NCI-H345 treated with DMSO at 0.1 percent for 48 hours (cell line): ENCODE measurements at regions not wholly inside any gene's neighbourhood (a gene's known extent, or its start where the extent isn't known, plus 50 kb on each side); places are given as distances from the start of the nearest gene placed in this dataset.

Source experiments
- DNase-seq: peaks from one replicate; lab custom pipeline; 2025; ENCODE audit not compliant: unreplicated experiment; lab: John Stamatoyannopoulos, UW

DNA sequence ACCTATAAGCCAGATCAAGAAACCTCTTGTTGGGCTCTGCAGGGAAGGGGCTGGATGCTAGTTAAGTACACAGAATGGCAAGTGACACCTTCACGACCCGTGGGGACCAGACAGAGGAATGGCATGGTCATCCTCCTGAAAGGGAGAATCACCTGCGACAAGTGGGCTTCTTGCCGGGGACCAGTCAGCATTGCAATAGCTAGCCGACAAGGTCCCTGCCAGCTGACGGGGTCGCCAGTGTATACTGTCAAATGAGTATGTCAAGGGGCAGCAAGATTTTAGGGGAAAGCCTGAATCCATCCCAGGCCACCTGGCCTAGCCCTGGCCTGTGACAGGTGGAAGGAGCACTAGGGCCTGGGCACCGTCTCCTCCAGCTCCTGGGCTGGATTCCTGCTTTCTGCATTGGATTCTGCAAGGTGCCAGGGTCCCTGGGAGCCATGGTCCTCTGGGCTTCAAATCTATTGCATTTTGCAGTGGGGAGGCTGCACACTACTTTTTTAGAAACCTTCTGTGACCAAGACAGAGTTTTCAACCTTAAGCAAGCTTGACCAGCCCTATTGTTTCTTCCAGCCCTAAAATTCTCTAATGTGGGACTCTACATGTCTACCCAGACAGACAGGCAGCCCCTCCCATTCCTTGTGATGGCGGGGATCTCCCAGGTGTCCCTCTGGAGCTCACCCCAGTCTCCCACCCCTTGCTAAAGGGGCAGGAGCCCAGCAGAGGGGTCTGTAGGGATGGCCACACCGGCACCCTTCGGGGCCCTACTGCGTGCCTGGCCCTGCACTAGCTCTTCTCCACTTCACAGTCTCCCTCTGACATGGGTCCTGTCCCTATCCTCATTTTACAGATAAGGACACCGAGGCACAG lies 178.5 kb downstream of the GLI2 start:
- no peak for DNase-seq

DNA sequence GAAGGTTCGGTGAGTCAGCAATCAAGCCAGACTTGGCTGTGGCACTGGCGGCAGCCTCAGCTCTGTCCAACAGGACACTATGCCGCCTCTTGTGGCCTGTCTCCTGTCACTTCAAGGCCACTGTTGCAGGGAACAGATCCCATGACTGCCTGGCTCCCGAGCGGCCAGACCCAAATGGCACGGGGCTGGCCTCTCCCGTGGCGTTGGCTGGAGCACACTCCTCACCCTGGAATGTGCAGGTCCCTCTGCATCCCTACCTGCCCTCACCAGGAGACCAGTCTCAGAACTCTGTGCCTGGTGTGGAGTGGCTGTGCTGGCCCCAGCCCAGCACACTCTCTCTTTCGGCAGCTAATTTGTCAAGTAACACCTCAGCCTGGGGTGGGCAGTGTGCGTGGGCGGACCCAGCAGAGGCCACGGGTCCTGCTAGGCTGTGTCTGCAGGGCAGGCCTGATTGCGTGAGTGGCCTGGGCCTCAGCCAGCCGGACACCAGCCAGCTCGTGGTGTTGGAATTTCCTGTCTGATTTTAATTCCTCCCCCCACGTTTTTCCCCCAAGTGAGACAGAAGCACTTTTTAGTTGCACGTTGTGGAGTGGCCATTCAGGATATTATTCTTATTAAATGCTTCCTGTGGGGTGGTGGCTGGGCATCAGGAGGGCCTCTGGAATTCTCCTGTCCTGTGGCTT lies 179.3 kb downstream of the GLI2 start:
- no peak for DNase-seq

DNA sequence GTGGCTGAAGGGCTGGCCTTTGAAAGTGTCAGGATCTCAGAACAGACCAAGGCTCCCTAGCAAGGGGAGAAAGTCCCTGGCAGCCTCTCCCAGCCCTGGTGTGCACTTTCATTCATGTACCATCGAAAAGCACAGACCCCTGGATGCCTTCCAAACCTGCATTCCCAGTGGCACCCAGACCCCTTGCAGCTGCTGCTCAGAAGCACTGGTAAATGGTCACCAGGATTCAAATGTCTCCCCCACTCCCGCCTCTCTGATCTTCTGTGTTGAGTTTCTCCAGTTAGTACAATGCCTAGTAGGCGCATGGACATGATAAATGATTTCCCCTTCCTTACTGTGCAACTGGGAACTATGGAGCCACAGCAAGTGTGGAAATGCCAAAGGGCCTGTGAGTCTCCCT lies 180.0 kb downstream of the GLI2 start:
- no peak for DNase-seq

DNA sequence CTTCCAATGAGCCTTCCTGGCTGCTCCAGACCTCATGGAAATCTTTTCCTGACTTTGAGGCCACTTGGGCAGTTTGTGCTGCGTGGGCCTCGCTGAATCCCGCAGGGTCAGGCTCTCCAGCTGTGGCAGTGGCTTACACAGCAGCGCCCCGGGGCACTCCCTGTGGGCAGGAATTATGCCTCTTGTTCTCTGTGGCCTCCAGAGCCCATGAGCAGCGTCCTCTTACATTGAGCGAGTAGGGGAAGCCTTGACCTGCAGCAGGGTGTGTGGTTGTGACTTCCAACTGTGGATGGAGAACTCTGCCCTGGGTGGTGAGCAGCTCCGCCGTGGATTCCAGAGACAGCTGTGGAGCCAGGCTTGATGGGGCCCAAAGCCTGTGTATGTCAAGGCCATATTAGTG lies 180.8 kb downstream of the GLI2 start:
- no peak for DNase-seq

DNA sequence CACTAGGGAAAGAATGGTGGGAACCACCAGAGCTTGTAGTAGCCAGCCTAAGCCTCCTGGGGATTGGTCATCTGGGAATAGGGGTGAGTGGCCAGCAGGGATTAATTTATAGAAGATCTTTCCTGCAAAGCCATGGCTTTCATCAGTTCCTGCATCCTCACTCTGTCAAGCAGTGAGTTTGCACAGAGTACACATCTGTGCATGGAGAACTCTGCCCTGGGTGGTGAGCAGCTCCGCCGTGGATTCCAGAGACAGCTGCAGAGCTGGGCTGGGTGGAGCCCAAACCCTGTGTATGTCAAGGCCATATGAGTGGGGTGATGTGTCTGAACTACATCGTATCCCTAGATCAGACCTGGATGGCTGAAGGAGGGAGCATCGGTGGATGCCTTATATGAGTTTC lies 182.2 kb downstream of the GLI2 start:
- DNase-seq = no peak

DNA sequence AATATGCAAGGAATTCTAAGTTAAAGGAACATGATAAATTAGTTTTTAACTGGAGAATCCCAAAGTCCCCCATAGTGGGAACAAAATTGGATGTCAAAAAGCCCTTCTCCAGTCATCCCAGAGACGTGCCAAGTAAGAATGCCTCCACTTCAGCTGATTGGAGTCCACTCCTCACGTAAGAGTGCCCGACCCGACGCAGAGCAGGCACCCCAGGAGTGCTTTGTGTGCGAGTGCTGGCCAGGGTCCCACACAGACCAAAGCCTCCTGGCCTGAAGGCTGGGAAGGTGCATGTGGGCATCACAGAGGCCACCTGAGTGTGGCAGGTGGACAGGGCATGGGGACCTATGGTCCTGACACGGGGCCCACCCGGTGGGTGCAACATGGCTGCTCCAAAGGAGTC lies 183.5 kb downstream of the GLI2 start:
- DNase-seq = no peak

DNA sequence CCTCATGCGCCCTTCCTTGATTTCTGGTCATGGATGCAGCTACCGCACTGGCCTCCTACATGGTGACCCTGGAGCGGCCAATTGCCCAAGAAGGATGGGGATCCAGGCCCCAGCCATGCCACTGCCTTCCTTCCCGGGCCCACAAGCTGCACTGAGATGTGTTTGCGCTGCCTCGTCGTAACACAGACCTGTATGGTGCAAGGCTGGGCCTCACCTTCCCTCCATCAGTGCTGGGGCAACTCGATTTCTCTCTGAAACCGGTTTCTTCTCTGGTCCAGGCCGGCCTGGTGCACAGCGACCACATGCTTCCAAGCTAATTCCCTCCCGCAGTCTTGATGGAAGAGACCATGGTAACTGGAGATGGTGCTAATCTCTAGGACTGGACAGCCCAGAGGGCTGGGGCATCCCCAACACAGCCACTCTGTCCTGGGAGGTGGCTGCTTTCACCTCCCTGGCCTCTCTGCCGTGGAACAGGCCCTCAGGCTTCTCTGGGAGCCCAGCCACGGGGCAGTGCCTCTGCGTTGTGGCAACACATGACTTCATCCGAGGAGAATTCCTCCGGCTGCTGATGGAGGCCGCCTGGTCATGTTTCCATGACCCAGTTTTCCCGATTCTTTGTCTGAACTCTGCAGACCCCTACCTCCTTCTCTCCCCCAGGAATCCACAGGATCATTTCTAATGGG lies 184.2 kb downstream of the GLI2 start:
- no peak for DNase-seq

DNA sequence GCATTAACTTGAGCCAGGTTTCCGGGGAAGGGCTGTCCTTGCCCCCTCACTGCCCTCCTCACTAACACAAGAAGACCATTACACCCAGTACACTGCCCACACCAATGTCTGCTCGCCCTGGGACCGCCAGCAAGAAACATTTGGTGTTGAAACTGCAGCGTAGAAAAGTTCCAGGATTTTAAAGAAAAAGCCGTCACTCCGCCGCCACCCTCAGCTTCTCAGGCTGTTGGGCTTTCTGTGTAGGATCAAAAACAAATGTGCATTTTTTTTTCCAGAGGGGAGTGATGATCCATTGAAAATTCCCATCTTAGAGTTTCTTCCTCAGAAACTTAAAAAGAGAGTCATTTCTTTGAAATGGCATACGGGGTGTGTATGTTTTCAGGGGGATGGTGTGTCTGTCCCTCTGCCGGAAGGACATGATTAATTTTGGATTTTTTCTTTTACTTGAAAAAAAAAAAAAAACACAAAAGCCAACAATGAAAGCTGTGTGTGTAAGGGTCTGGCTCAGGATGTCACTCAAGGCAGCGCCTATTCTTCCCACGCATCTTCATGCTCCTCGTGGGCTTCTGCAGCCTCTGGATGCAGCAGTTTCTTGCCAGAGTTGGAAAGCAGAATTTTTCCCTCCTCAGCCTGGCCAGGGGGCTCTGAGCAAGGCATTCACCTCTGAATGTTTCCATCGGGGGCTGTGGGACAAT lies 184.9 kb downstream of the GLI2 start:
- DNase-seq = no peak

DNA sequence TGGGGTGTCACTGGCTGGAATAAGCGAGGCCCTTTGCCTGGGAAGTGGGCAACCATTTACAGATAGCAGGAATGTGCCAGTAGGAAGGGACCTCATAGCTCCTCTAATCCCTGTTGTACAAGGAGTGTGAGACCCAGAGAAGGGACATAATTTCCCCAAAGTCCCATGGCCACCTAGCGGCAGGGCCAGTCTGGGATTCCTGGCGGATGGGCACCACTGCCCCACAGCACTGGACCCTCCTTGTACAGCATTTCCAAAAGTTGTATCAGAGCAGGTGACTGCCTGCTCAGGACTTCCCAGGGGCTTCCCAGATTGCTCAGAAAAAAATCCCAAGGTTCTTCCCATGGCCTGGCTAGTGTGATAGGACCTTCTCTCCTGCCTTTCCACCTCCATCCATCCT lies 185.8 kb downstream of the GLI2 start:
- DNase-seq = no peak

DNA sequence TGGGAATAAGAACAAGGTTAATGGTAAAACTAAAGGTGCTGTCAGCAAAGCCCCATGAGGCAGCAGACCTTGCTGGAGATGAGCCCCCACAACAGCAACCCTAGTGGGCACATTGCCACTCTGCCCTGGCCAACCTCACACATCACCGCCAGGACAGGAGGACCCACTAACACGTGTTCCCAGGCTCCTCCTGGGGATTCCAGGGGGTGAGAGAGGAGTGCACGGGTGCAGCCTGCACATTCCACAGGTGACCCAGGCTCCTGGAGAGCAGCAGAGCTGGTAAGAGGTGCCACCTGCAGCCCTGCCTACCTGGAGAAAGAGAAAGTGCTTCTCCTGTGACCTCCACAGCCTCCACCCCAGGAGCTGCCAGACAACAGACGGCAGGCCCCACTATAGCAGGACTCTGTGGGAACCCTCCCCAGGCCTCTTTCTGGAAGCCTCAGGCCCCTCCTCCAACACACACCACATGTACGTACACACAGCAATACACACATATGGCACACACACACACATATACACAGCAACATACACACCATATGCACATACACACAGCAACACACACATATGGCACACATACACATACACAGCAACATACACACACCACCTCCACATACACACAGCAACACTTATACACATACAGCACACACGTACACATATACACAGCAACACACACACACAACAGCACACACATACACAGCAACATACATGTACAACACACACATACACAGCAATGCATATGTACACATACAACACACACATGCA lies 187.1 kb downstream of the GLI2 start:
- no peak for DNase-seq

DNA sequence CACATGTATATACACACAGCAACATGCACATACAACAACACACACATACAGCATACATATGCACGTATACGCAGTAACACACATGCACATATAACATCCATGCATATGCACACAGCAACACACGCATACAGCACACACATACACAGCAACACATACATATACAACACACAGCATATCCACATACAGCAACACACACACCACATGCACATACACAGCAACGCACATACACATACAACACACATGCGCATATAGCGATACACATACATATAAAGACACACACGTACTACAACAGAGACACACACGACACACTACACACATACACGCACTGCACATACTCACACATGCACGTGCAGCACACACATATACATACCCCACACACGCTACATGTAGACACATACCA lies 187.8 kb downstream of the GLI2 start:
- DNase-seq = no peak

DNA sequence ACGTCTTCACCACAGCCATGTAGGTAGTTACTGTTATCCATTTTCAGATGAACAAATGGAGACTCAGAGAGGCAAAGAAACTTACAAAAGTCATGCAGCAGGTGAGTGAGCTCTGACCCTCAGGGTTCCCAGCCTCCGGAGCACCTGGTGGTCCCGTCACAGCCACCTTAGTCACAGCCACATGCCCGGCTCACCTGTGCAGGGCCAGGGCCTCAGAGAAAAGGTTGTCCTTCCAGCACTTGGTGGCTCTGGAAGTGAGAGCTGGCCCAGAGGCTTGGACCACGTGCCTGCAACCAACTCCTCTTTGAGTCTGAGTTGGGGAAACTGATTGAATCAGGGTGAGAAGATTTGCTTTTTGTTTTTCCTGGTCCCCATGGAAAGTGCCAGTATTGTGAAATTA lies 189.3 kb downstream of the GLI2 start:
- DNase-seq = no peak

DNA sequence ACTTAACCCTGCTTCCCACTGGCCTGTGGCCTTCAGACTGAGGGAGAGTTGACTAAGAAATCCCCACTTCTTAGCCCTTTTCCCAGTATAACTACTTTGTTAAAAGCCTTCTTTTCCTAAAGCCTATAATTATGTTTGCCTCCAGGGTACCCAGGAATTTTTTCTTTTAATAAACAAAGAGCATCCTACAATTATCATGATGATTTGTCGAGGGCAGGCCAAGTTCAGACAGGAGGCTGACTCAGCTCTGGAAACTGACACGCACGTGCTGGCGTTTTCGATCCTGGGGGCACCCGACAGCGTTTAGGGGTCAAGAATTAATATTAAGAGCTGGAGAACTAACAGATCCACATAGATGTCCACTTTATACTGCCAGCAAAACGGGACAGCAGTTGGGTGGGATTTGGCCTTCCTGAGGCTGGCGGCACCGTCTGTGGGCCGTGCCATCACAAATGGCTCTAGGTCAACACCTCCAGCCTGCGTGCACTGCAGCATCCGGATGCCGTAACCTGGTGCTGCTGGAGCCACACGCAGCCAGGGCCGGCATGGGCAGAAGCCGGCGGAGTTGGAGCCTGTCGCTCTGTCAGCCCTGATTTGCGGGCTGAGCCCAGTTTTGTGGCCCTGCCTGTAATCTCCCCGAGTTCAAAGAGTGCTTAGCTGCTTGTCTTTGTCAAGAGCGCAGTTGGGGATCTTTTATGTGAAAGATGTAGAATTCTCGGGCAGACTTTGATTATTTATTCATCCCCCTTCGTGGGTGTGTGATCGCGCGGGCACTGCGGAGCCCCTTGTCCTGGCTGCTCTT lies 191.0 kb downstream of the GLI2 start:
- no peak for DNase-seq

DNA sequence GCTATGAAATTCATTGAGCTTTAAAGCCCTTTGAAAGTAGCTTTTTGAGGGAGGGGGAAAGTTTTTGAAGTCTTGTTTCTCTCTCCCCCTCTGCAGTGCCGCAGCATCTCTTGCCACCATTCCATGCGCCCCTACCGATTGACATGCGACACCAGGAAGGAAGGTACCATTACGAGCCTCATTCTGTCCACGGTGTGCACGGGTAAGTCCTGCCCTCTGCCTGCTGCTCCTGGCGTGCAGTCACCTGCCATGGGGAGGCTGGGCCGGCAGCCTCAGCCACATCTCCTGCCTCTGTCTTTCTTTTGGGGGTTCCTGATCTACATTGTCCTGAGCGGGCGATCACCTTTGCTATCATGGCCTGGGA lies 191.6 kb downstream of the GLI2 start:
- no peak for DNase-seq

DNA sequence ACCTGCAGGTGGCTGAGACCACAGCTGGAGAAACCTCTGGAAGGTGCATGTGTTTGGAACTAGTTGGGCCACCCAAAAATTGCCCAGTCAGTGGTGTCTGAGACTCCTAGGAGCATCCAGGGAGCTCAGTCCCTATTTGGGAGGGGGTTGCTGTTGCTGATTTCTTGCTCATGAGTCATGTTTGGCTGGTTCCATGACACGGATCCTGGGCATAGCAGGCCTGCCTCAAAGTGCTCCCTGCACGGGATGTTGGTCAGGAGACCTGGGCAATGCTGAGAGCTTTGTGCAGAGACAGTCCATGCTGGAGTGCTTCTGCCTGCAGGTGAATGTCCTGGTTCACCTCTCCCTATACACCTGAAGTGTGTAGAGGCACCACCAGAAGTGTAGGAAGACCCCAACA lies 194.2 kb downstream of the GLI2 start:
- no peak for DNase-seq

DNA sequence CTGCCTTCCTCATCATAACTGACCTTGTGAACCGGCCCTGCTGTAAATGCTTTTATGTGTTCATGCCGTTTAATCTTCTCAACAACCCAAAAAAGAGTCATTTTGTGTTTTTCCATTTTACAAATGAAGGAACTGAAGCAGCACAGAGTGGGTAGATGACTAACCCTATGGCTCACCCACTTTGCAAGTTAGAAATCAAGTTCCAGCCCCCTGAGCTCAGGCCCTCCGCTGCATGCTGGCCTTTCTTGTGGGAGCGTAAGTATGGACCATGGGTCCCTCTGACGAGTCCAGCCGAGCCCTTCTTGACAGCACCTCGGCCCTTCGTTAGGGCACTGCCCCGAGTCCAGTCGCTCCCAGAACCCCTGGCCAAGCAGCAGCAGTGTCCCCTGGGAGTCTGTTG lies 194.6 kb downstream of the GLI2 start:
- DNase-seq = no peak

DNA sequence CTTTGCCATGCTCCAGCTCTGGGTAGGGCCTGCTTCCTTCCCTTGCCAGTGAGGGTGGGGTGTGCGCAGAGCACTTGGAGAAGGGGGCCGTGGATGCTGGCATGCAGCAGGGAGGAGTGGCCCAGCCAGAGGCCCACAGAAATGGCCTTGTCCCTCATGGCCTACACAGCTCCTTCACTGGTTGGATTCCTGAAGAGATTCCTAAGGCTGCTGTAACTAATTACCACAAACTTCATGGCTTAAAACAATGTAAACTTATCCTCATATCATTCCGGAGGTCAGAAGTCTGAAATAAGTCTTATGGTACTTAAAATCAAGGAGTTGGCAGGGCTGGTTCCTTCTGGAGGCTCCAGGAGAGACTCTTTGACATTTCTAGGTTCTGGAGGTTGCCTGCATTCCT lies 195.2 kb downstream of the GLI2 start:
- DNase-seq = no peak

DNA sequence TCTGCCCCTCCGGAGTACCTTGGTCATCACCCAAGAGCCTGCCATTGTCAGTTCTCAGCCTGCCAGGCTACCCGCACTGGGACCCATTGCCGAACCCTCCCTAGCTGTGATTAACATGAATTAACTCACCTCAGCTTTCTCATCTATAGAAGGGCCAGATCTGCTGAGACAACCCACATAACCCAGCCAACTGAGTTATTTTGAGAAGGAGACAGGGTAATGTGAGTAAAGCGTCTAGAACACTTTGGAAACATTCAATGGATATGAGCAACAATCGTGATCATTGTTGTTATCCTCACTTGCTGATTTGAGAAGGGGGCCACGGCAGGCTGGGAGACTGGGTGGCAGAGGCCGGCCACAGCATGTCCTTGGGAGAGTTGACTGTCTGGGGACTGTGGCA lies 196.8 kb downstream of the GLI2 start:
- no peak for DNase-seq

DNA sequence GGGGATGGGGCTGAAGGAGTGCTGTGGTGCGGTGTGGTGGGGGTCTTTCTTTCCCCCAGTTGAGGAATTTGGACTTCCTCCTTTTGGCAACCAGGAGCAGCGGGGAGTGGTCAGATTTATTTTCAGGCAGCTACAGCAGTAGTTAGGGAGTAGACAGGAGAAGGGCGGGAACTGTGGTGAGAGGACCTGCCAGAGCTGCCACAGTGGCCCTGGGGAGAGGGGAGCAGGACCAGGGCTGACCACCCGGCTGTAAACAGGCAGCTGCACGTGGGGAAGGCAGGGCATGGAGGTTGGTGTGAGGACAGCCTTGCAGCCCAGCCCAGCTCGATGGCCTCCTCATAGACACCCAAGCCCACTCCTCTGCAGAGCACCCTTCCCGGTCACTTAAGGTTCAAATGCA lies 197.2 kb downstream of the GLI2 start:
- no peak for DNase-seq
